B cell (primary cell): ENCODE measurements at regions not wholly inside any gene's neighbourhood (a gene's known extent, or its start where the extent isn't known, plus 50 kb on each side); places are given as distances from the start of the nearest gene placed in this dataset.

Source experiments
- ATAC-seq: fragments of 200-7000 bp; cut with Tn5 transposase; one replicate; pipeline ENCODE4 v1.10.0; 2021; ENCODE audit warnings: low read depth, mild to moderate bottlenecking, moderate number of reproducible peaks, moderate library complexity
- CTCF ChIA-PET: fragments of 350-600 bp; sonication (Branson Sonifier 250); formaldehyde crosslinking; loops from one replicate; lab custom pipeline; 2021; ENCODE audit warnings: antibody characterized with exemption, inconsistent platforms; lab: Charles Lee
- POLR2A ChIA-PET: fragments of 350-600 bp; sonication (Branson Sonifier 250); formaldehyde crosslinking; loops from one replicate; lab custom pipeline; 2021; ENCODE audit warnings: antibody characterized with exemption; lab: Charles Lee
- DNase-seq: peaks from one replicate; pipeline ENCODE4 v3.0.0; 2013
- H2AFZ ChIP-seq: 2 replicates; pipeline ENCODE4 v1.6.1; 2012; ENCODE audit warnings: mild to moderate bottlenecking, low read depth, low read length; ENCODE audit not compliant: insufficient read depth, poor library complexity, severe bottlenecking
- H3K27ac ChIP-seq, 2 donors: 1 replicate in 1 of 2; 2 replicates in 1 of 2; pipeline ENCODE4 v1.5.1; 2012 to 2013; ENCODE audit warnings: low read length in 2 of 2, mild to moderate bottlenecking in 2 of 2, moderate library complexity in 1 of 2
- H3K27me3 ChIP-seq, 4 experiments: fragments of 200-600 bp in 1 of 4; sonication (generic) in 1 of 4; replicated peaks in 1 of 4; 1 replicate in 2 of 4; 2 replicates in 2 of 4; pipeline versions ENCODE4 v1.6.1 to v1.7.0; 2013 to 2016; ENCODE audit warnings: low read length in 3 of 4, mild to moderate bottlenecking in 2 of 4, mixed read lengths in 1 of 4, moderate library complexity in 1 of 4; ENCODE audit not compliant: insufficient read depth in 4 of 4, control insufficient read depth in 3 of 4; ENCODE audit errors: control extremely low read depth in 1 of 4
- H3K36me3 ChIP-seq, 2 experiments: replicated peaks in 1 of 2; 1 replicate in 1 of 2; 2 replicates in 1 of 2; pipeline versions ENCODE4 v1.6.1 to v1.7.1; 2013; ENCODE audit warnings: low read length in 1 of 2; ENCODE audit not compliant: insufficient read depth in 2 of 2, control insufficient read depth in 1 of 2; ENCODE audit errors: control extremely low read depth in 1 of 2, extremely low read depth in 1 of 2
- H3K4me1 ChIP-seq, 2 donors: fragments of 200-600 bp in 1 of 2; sonication (generic) in 1 of 2; 1 replicate in 1 of 2; 2 replicates in 1 of 2; pipeline versions ENCODE4 v1.5.1 to v1.6.1; 2013 to 2017; ENCODE audit warnings: low read length in 2 of 2; ENCODE audit not compliant: control insufficient read depth in 2 of 2, insufficient read depth in 2 of 2
- H3K4me2 ChIP-seq: replicated peaks from 2 replicates; pipeline ENCODE3; 2012; ENCODE audit warnings: mild to moderate bottlenecking, low read depth, low read length; ENCODE audit not compliant: poor library complexity, severe bottlenecking
- H3K4me3 ChIP-seq, 5 experiments: fragments of 200-600 bp in 1 of 5; sonication (generic) in 1 of 5; 1 replicate in 3 of 5; 2 replicates in 2 of 5; pipeline versions ENCODE4 v1.5.1 to v1.7.0; 2011 to 2016; ENCODE audit warnings: low read length in 4 of 5, mild to moderate bottlenecking in 4 of 5, low read depth in 2 of 5, control low read depth in 1 of 5, moderate library complexity in 1 of 5; ENCODE audit not compliant: insufficient read depth in 1 of 5; ENCODE audit errors: control extremely low read depth in 1 of 5, extremely low read depth in 1 of 5
- H3K79me2 ChIP-seq: fragments of 200-600 bp; sonication (generic); one replicate; pipeline ENCODE4 v1.6.0; 2016; ENCODE audit warnings: low read length; ENCODE audit not compliant: control insufficient read depth, insufficient read depth
- H3K9ac ChIP-seq: fragments of 200-600 bp; sonication (generic); 2 replicates; pipeline ENCODE4 v1.6.1; 2017; ENCODE audit warnings: mild to moderate bottlenecking, low read length, moderate library complexity
- H3K9me3 ChIP-seq, 3 donors: one replicate each; pipeline versions ENCODE4 v1.6.1 to v1.7.1; 2013; ENCODE audit warnings: low read length in 2 of 3; ENCODE audit not compliant: control insufficient read depth in 2 of 3, insufficient read depth in 1 of 3; ENCODE audit errors: control extremely low read depth in 1 of 3
- H4K20me1 ChIP-seq: 2 replicates; pipeline ENCODE4 v1.6.0; 2012; ENCODE audit warnings: mild to moderate bottlenecking, low read length; ENCODE audit not compliant: insufficient read depth, control insufficient read depth, poor library complexity, severe bottlenecking
- H3K27ac Mint-ChIP-seq: one replicate; pipeline ENCODE4 v1.8.0; 2021; ENCODE audit warnings: mixed read lengths
- H3K27me3 Mint-ChIP-seq: one replicate; pipeline ENCODE4 v1.8.0; 2021; ENCODE audit warnings: mixed read lengths
- H3K4me1 Mint-ChIP-seq: one replicate; pipeline ENCODE4 v1.8.0; 2021; ENCODE audit warnings: mixed read lengths
- H3K4me3 Mint-ChIP-seq: one replicate; pipeline ENCODE4 v1.8.0; 2021; ENCODE audit warnings: mixed read lengths
- H3K9me3 Mint-ChIP-seq: one replicate; pipeline ENCODE4 v1.8.0; 2022; ENCODE audit warnings: mixed read lengths; ENCODE audit not compliant: insufficient read depth
- CTCF ChIP-seq: fragments of 200-600 bp; IDR thresholded peaks from one replicate; pipeline ENCODE4 v1.8.0; 2022; ENCODE audit warnings: antibody characterized with exemption, mild to moderate bottlenecking
- EZH2 ChIP-seq: IDR thresholded peaks from 2 replicates; pipeline ENCODE4 v1.6.1; 2012; ENCODE audit warnings: borderline replicate concordance, low read depth, mild to moderate bottlenecking, moderate library complexity, low read length; ENCODE audit not compliant: insufficient read depth, poor library complexity, severe bottlenecking
- WGBS: methylation state at CpG from one replicate; pipeline ENCODE4 v1.1.5; 2013; ENCODE audit warnings: missing lambda C conversion rate; ENCODE audit not compliant: insufficient coverage; 5-methylcytosine and 5-hydroxymethylcytosine counted together
- intact Hi-C: fragments of 100-400 bp; cut with micrococcal nuclease; formaldehyde crosslinking; loops from one replicate; pipeline ENCODE4 v1.10.0; 2022

GRCh38 chr1:82718719-82719419 is 918.1 kb downstream of the ADGRL2 start:
- H3K9me3 Mint-ChIP-seq: peaks cover 5% of the 10 kb centered on the region

GRCh38 chr1:82710091-82710490 is 909.4 kb downstream of the ADGRL2 start:
- Histone ChIP-seq H3K27me3 (no peaks in the 10 kb centered on the region), H3K36me3 (no peaks in the 10 kb centered on the region), H2AFZ (no peak overlapping the region), H3K4me1 (no peaks in the 10 kb centered on the region), H3K4me2 (no peak overlapping the region), H3K9me3 (peaks cover 0 to 4% (median 0%) of the 10 kb centered on the region in 3 donors), H3K4me3 (no peak overlapping the region), H3K27ac (no peak overlapping the region), H4K20me1 (no peaks in the 10 kb centered on the region), H3K9ac (no peak overlapping the region), H3K79me2 (no peaks in the 10 kb centered on the region)
- DNase-seq (no peak), ATAC-seq (no peak)
- ChIA-PET CTCF (no interaction called here), POLR2A (no interaction called here)
- Mint-ChIP-seq H3K4me3 (no peak overlapping the region), H3K27me3 (no peaks in the 10 kb centered on the region), H3K27ac (no peak overlapping the region), H3K4me1 (no peaks in the 10 kb centered on the region), H3K9me3 (no peaks in the 10 kb centered on the region)
- intact Hi-C loops: no loop called here
- TF ChIP-seq EZH2: no peak

More at GRCh38 chr1:82718719-82719419, 918.1 kb downstream of the ADGRL2 start:
- no peak for DNase-seq
- TF ChIP-seq EZH2: no peak
- no peak for TF ChIP-seq CTCF
- Histone ChIP-seq H4K20me1 (no peaks in the 10 kb centered on the region), H3K4me1 (no peaks in the 10 kb centered on the region), H3K27ac (no peak overlapping the region), H3K79me2 (no peaks in the 10 kb centered on the region), H3K9ac (no peak overlapping the region), H2AFZ (no peak overlapping the region), H3K4me2 (no peak overlapping the region), H3K4me3 (no peak overlapping the region), H3K9me3 (peaks cover 0 to 3% (median 0%) of the 10 kb centered on the region in 3 donors), H3K36me3 (no peaks in the 10 kb centered on the region), H3K27me3 (no peaks in the 10 kb centered on the region)
- no peak for ATAC-seq
- no peak overlapping the region for H3K4me3 Mint-ChIP-seq
- intact Hi-C loops: no loop called here
- no peaks in the 10 kb centered on the region for H3K27me3 Mint-ChIP-seq
- WGBS: no CpG with 5 or more reads among the region's 1 CpG
- H3K27ac Mint-ChIP-seq: no peak overlapping the region
- H3K4me1 Mint-ChIP-seq: no peaks in the 10 kb centered on the region
- ChIA-PET CTCF (no interaction called here), POLR2A (no interaction called here)
